ENCODE measurements at regions not wholly inside any gene's neighbourhood (a gene's known extent, or its start where the extent isn't known, plus 50 kb on each side); places are given as distances from the start of the nearest gene placed in this dataset.

GRCh38 chr3:8198605-8199004, 303.0 kb upstream of the LMCD1 start:
- no peak for DNase-seq (ENCODE audit: low read depth)
- no peak for TF ChIP-seq CTCF (IDR thresholded peaks at IDR 0.05; ENCODE audit: low read length, missing control alignments)
- H3K4me3 ChIP-seq (replicated peaks; ENCODE audit: low read depth, low read length) = no peak overlapping the region

GRCh38 chr3:8200996-8201395, 300.6 kb upstream of the LMCD1 start:
- no peak overlapping the region for H3K4me3 ChIP-seq (replicated peaks; ENCODE audit: low read depth, low read length)
- TF ChIP-seq CTCF (IDR thresholded peaks at IDR 0.05; ENCODE audit: low read length, missing control alignments) = no peak
- DNase-seq (ENCODE audit: low read depth) = no peak

- TF ChIP-seq CTCF (IDR thresholded peaks at IDR 0.05; ENCODE audit: low read length, missing control alignments) = no peak
- no peak overlapping the region for H3K4me3 ChIP-seq (replicated peaks; ENCODE audit: low read depth, low read length)
- DNase-seq (ENCODE audit: low read depth) = peak; percentile 17
These were observed 299.7 kb upstream of the LMCD1 start for GRCh38 chr3:8201886-8202285.

- H3K4me3 ChIP-seq (replicated peaks; ENCODE audit: low read depth, low read length) = no peak overlapping the region
- no peak for TF ChIP-seq CTCF (IDR thresholded peaks at IDR 0.05; ENCODE audit: low read length, missing control alignments)
- DNase-seq (ENCODE audit: low read depth) = no peak
These were observed 297.3 kb upstream of the LMCD1 start for GRCh38 chr3:8204331-8204730.

GRCh38 chr3:8204853-8205650, 296.6 kb upstream of the LMCD1 start:
- TF ChIP-seq CTCF (IDR thresholded peaks at IDR 0.05; ENCODE audit: low read length, missing control alignments) = no peak
- DNase-seq (ENCODE audit: low read depth) = peak; percentile 14
- H3K4me3 ChIP-seq (replicated peaks; ENCODE audit: low read depth, low read length) = no peak overlapping the region

- DNase-seq (ENCODE audit: low read depth) = no peak
These were observed 295.7 kb upstream of the LMCD1 start for GRCh38 chr3:8205881-8206280.

More at GRCh38 chr3:8205881-8206280, 295.7 kb upstream of the LMCD1 start:
- TF ChIP-seq CTCF (IDR thresholded peaks at IDR 0.05; ENCODE audit: low read length, missing control alignments) = no peak
- H3K4me3 ChIP-seq (replicated peaks; ENCODE audit: low read depth, low read length) = no peak overlapping the region
